Endothelial cell of umbilical vein (primary cell): ENCODE measurements at regions not wholly inside any gene's neighbourhood (a gene's known extent, or its start where the extent isn't known, plus 50 kb on each side); places are given as distances from the start of the nearest gene placed in this dataset.

Experiments used
- BruUV-seq: library from RNA; stranded (reverse); fragments of 400-500 nt; replicated peaks from 2 replicates; lab custom pipeline; 2021; lab: Mats Ljungman, UMichigan
- CTCF ChIA-PET: fragments of 300-600, 350-600 bp; sonication (Branson Sonifier 250); formaldehyde crosslinking; loops from one replicate; lab custom pipeline; 2021; ENCODE audit warnings: antibody characterized with exemption, inconsistent platforms; lab: Charles Lee
- POLR2A ChIA-PET: fragments of 300-600, 350-600 bp; sonication (Branson Sonifier 250); formaldehyde crosslinking; loops from one replicate; lab custom pipeline; 2021; ENCODE audit warnings: antibody characterized with exemption, inconsistent platforms; lab: Charles Lee
- DNase-seq: peaks from one replicate; pipeline ENCODE4 v3.0.0-alpha.2; 2011; ENCODE audit warnings: low read depth, low spot score
- FAIRE-seq: peaks from 2 replicates; lab custom pipeline; 2011; peaks lifted over from hg19 to GRCh38; lab: Jason Lieb, UNC
- H2AFZ ChIP-seq: 2 replicates; pipeline ENCODE4 v1.6.0; 2012; ENCODE audit warnings: low read depth, low read length, control low read depth, inconsistent platforms
- H3K27ac ChIP-seq: 2 replicates; pipeline ENCODE4 v1.5.1; 2011; ENCODE audit warnings: low read depth, mild to moderate bottlenecking, control low read depth, low read length, moderate library complexity; ENCODE audit not compliant: insufficient read depth
- H3K27me3 ChIP-seq, 2 experiments: 2 replicates each; pipeline versions ENCODE4 v1.6.0 to v1.6.1; 2011; ENCODE audit warnings: low read length in 2 of 2, mixed read lengths in 1 of 2; ENCODE audit not compliant: control insufficient read depth in 2 of 2, insufficient read depth in 2 of 2
- H3K36me3 ChIP-seq, 2 experiments: 2 replicates in 1 of 2; 3 replicates in 1 of 2; pipeline ENCODE4 v1.5.1; 2011; ENCODE audit warnings: low read length in 2 of 2, mild to moderate bottlenecking in 1 of 2, moderate library complexity in 1 of 2; ENCODE audit not compliant: control insufficient read depth in 2 of 2, insufficient read depth in 2 of 2; ENCODE audit errors: extremely low read depth in 1 of 2
- H3K4me1 ChIP-seq: 3 replicates; pipeline ENCODE4 v1.5.1; 2011; ENCODE audit warnings: mild to moderate bottlenecking, low read length; ENCODE audit not compliant: control insufficient read depth, insufficient read depth; ENCODE audit errors: extremely low read depth
- H3K4me2 ChIP-seq: 2 replicates; pipeline ENCODE4 v1.6.1; 2011; ENCODE audit warnings: low read length, control low read depth, mixed read lengths; ENCODE audit not compliant: insufficient read depth
- H3K4me3 ChIP-seq, 3 experiments: fragments of 200-600 bp in 1 of 3; sonication (generic), shearing (Covaris generic) in 1 of 3; replicated peaks in 1 of 3; 2 replicates each; pipeline ENCODE4 v1.5.1; 2011 to 2016; ENCODE audit warnings: control low read depth in 3 of 3, low read length in 3 of 3, mild to moderate bottlenecking in 2 of 3, inconsistent platforms in 1 of 3, low read depth in 1 of 3, moderate library complexity in 1 of 3; ENCODE audit not compliant: insufficient read depth in 1 of 3
- H3K79me2 ChIP-seq: 2 replicates; pipeline ENCODE4 v1.6.0; 2012; ENCODE audit warnings: low read length, inconsistent platforms; ENCODE audit not compliant: control insufficient read depth, insufficient read depth
- H3K9ac ChIP-seq: replicated peaks from 2 replicates; pipeline ENCODE3; 2011; ENCODE audit warnings: low read length, control low read depth; ENCODE audit not compliant: insufficient read depth; ENCODE audit errors: extremely low read depth
- H3K9me1 ChIP-seq: replicated peaks from 3 replicates; pipeline ENCODE4 v1.6.0; 2011; ENCODE audit warnings: mild to moderate bottlenecking, low read length; ENCODE audit not compliant: control insufficient read depth, insufficient read depth; ENCODE audit errors: extremely low read depth
- H3K9me3 ChIP-seq: replicated peaks from 2 replicates; pipeline ENCODE4 v1.5.1; 2012; ENCODE audit warnings: low read length, inconsistent platforms; ENCODE audit not compliant: control insufficient read depth, insufficient read depth
- H4K20me1 ChIP-seq: replicated peaks from 2 replicates; pipeline ENCODE3; 2011; ENCODE audit warnings: mild to moderate bottlenecking, low read length; ENCODE audit not compliant: control insufficient read depth, insufficient read depth; ENCODE audit errors: extremely low read depth
- CTCF ChIP-seq, 2 donors: IDR thresholded peaks; 1 replicate in 1 of 2; 2 replicates in 1 of 2; pipeline ENCODE4 v1.5.1; 2011; ENCODE audit warnings: low read length in 2 of 2, mild to moderate bottlenecking in 2 of 2, moderate library complexity in 2 of 2, control low read depth in 1 of 2, inconsistent platforms in 1 of 2, low read depth in 1 of 2; ENCODE audit not compliant: insufficient read depth in 1 of 2; ENCODE audit errors: extremely low read depth in 1 of 2
- EZH2 ChIP-seq: IDR thresholded peaks from 2 replicates; pipeline ENCODE4 v1.6.1; 2012; ENCODE audit warnings: borderline replicate concordance, low read depth, mild to moderate bottlenecking, moderate library complexity, low read length, inconsistent platforms; ENCODE audit not compliant: severe bottlenecking
- FOS ChIP-seq: IDR thresholded peaks from 2 replicates; pipeline ENCODE4 v1.6.1; 2011; ENCODE audit warnings: mild to moderate bottlenecking, low read length, moderate library complexity, borderline replicate concordance; ENCODE audit not compliant: insufficient read depth
- GATA2 ChIP-seq: IDR thresholded peaks from 2 replicates; pipeline ENCODE4 v1.7.0; 2011; ENCODE audit warnings: low read depth, mild to moderate bottlenecking, moderate library complexity, mixed read lengths, low read length; ENCODE audit not compliant: insufficient read length, insufficient read depth
- JUN ChIP-seq: IDR thresholded peaks from 2 replicates; pipeline ENCODE4 v1.6.1; 2011; ENCODE audit warnings: borderline replicate concordance, low read depth; ENCODE audit not compliant: insufficient read length, insufficient read depth
- MAX ChIP-seq: IDR thresholded peaks from 2 replicates; pipeline ENCODE4 v1.6.1; 2011; ENCODE audit not compliant: insufficient read depth, insufficient read length
- MYC ChIP-seq: IDR thresholded peaks from one replicate; pipeline ENCODE4 v1.6.1; 2011; ENCODE audit warnings: mild to moderate bottlenecking, low read depth, low read length
- POLR2A ChIP-seq: IDR thresholded peaks from 2 replicates; pipeline ENCODE4 v1.6.1; 2012; ENCODE audit warnings: low read depth, mild to moderate bottlenecking, control low read depth, low read length
- POLR2AphosphoS5 ChIP-seq: IDR thresholded peaks from 2 replicates; pipeline ENCODE4 v1.6.1; 2012; ENCODE audit warnings: low read depth, mild to moderate bottlenecking, control low read depth, low read length, moderate library complexity; ENCODE audit not compliant: insufficient read depth
- dilution Hi-C: fragments of 300-500 bp; cut with MboI; formaldehyde crosslinking; loops from one replicate; pipeline ENCODE4 v1.15.0; 2019; ENCODE audit warnings: low sequenced_read_pairs; ENCODE audit not compliant: extremely low pct_ligation_motif_present
- intact Hi-C: fragments of 100-400 bp; cut with micrococcal nuclease; formaldehyde crosslinking; loops from one replicate; pipeline ENCODE4 v1.10.0; 2022

- no peak for DNase-seq
- no peaks in the 10 kb centered on the region for H4K20me1 ChIP-seq
- H3K4me1 ChIP-seq: no peaks in the 10 kb centered on the region
- H2AFZ ChIP-seq: no peak overlapping the region
- H3K4me2 ChIP-seq: no peak overlapping the region
- H3K9ac ChIP-seq: no peak overlapping the region
- H3K27ac ChIP-seq: no peak overlapping the region
- H3K36me3 ChIP-seq: no peaks in the 10 kb centered on the region
- dilution Hi-C loops (no loop called here), intact Hi-C loops (no loop called here)
- TF ChIP-seq POLR2A (no peak), JUN (no peak), CTCF (IDR thresholded peaks at IDR 0.05; ENCODE audit: extremely low read depth in 1 of 2, insufficient read depth in 1 of 2, low read depth in 1 of 2, low read length in 2 of 2) (no peak), FOS (no peak), MAX (no peak), EZH2 (no peak), POLR2AphosphoS5 (no peak), GATA2 (no peak), MYC (no peak)
- H3K27me3 ChIP-seq: no peaks in the 10 kb centered on the region
- BruUV-seq: no TSS peak
- ChIA-PET CTCF (interaction anchor here (0.7 kb wide), 1 partner anchor 153 kb away, joined by 3 read pairs; no protein-coding TSS in a partner anchor), POLR2A (no interaction called here)
- no peaks in the 10 kb centered on the region for H3K9me1 ChIP-seq
- H3K79me2 ChIP-seq: no peaks in the 10 kb centered on the region
- FAIRE-seq: no peak
- H3K9me3 ChIP-seq: no peaks in the 10 kb centered on the region
- no peak overlapping the region for H3K4me3 ChIP-seq
Measured at GRCh38 chr2:189293164-189293563, 113.6 kb upstream of the COL5A2 start.
